Activated CD8-positive, alpha-beta memory T cell treated with anti-CD3 and anti-CD28 coated beads, Interleukin-2, amount 50 U/mL, for 48 hours (primary cell): ENCODE measurements at regions not wholly inside any gene's neighbourhood (a gene's known extent, or its start where the extent isn't known, plus 50 kb on each side); places are given as distances from the start of the nearest gene placed in this dataset.

Source experiments
- DNase-seq: peaks from one replicate; pipeline ENCODE4 v3.0.0-alpha.2; 2020

DNA sequence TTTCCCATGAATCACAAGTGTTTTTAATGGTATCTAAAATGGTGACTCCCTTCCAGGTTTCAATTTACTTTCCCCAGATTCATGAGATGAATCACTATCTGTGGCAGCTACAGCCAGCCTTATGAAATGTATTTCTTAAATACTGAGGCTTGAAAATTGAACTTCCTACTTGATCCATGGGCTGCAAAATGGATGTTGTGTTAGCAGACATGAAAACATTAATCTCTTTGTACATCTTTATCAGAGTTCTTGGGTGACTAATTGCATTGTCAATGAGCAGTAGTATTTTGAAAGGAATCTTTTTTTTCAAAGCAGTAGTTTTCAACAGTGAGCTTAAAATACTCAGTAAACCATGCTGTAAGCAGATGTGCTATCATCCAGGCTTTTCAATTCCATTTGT, 250.8 kb downstream of the SLC6A15 start:
- no peak for DNase-seq

GRCh38 chr12:84660139-84660538, 252.5 kb downstream of the SLC6A15 start:
- no peak for DNase-seq

DNA sequence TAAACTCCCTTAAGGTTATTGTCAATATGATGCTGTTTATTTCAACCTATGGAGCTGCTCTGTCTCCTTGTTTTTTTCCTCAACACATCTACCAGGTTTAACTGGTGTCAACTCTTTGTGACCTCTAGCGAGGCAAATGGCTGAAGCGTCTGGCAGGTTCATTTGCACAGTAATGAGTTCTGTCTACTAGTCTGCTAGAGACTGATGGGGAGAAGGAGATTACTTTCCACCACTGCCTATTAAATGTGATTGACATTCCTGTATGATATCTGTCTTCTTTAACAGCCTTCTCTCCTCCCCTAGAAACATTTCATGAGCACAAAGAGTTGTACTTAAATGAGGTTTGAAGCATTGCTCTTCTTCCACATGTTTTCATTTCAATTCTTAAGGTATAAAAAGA, 253.7 kb downstream of the SLC6A15 start:
- no peak for DNase-seq

DNA sequence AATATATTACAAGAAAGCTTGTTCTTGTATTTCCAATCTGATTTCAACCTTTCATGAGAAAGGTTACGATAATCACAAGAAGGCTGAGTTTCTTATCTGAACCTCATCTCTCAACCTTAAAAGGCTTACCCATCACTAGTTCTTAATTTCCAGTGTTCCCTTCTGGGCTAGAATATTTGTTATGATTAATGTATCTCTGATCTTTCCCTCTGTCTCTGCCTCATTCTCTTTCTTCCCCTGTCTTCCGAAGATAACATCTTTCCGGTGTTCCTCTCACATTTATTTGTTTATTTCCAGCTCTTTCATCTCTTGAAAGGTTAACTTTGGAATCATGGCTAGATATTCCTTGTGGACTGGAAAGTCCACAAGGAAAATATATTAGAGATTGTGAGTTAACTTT, 255.9 kb downstream of the SLC6A15 start:
- no peak for DNase-seq

- no peak for DNase-seq
Observed at GRCh38 chr12:84653482-84653881, 259.1 kb downstream of the SLC6A15 start.

DNA sequence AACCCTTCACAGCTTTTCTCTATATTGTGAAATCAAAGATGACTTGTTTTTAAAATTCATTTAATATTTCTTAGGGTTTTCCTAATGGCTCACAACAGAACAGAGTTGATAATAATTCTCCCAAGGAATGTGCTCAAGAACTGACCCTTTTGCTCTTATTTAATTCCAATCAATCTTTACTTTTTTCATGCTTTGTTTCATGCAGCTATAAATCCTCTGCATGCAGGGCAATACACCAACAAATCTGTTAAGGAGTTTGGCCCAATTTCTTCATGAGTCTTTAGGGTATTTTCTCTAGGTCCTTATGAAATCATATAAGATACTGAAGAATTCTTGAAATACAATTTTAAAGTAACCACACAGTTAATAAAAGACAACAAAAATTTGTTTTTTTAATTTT, 264.2 kb downstream of the SLC6A15 start:
- DNase-seq, result no peak

GRCh38 chr12:84644908-84645307, 267.7 kb downstream of the SLC6A15 start:
- no peak for DNase-seq

DNA sequence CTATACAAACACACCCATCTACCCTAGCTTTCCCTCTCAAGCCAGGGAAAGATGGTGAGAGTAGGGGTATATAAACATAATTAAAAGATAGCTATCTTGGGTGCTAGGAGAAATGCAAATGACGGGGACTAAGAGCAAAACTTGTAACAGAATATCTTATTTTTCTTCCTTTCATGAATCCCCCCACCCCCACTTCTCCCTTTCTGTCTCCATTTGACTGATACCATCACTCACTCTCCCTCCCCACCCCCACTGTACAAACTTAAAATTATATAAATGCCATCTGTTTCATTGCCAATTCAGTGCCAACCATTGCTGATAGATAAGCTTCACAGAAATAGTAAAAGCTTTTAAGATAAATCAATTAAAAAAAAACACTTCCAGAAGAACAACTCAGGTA, 268.6 kb downstream of the SLC6A15 start:
- DNase-seq, result no peak

GRCh38 chr12:84641940-84642545, 270.6 kb downstream of the SLC6A15 start:
- no peak for DNase-seq

GRCh38 chr12:84638811-84639368, 273.7 kb downstream of the SLC6A15 start:
- DNase-seq, result no peak

- DNase-seq, result no peak
Observed at GRCh38 chr12:84637926-84638325, 274.7 kb downstream of the SLC6A15 start.

DNA sequence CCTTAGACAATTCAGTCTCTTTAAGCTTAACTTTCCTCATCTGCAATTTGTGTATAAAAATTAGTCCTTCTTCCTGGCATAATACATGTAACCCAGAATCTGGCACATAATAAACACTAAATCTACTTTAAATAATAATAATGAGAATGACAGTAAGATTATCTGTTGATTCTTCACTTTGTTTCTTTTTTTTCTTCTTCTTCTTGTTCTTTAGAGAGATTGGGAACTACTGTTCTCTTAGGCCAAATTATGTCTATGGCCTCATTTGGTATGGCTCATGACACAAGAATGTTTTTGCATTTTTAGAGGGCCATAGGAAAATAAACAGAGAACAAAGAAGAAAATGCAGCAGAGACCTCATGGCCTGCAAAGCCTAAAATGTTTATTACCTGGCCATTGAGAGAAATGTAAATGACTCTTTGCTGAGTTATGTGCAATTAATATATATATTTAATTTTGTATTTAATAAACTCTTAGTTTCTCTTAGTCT, 275.8 kb downstream of the SLC6A15 start:
- no peak for DNase-seq

- no peak for DNase-seq
Observed at GRCh38 chr12:84634526-84634925, 278.1 kb downstream of the SLC6A15 start.

GRCh38 chr12:84632556-84632955, 280.0 kb downstream of the SLC6A15 start:
- DNase-seq, result no peak

- no peak for DNase-seq
Observed at GRCh38 chr12:84631020-84631419, 281.6 kb downstream of the SLC6A15 start.

- DNase-seq, result no peak
Observed at GRCh38 chr12:84627593-84627992, 285.0 kb downstream of the SLC6A15 start.

GRCh38 chr12:84624601-84625000, 288.0 kb downstream of the SLC6A15 start:
- DNase-seq, result no peak

GRCh38 chr12:84619053-84619571, 293.5 kb downstream of the SLC6A15 start:
- no peak for DNase-seq

DNA sequence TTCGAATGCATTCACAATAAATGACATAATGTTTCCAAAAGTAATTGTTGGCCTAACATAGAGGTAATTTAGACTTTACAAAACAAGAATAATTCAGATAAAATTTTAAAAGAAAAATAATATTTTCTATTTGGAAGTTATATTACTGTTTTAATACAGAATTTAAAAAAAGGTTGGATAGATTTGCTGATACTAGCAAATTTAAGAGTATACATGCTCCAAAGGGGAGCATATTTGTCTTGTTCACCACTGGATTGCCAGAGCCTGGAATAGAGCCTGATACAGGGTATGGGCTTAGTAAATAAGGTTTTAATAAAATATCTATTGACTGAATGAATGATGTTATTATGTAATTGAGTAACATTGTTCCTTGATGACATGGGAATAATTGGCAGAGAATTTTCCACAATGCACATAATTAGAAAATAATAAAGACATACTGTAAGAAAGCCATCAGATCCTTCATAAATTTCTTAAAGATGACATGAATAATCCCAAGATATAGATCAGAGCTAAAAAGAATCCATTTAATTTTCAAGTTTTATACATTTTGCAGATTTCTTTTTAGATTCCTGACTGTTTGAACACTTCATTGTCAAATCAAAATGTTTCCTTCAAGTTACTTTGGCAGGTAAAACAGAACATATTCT, 305.3 kb downstream of the SLC6A15 start:
- no peak for DNase-seq

- no peak for DNase-seq
Observed at GRCh38 chr12:84605983-84606382, 306.6 kb downstream of the SLC6A15 start.

DNA sequence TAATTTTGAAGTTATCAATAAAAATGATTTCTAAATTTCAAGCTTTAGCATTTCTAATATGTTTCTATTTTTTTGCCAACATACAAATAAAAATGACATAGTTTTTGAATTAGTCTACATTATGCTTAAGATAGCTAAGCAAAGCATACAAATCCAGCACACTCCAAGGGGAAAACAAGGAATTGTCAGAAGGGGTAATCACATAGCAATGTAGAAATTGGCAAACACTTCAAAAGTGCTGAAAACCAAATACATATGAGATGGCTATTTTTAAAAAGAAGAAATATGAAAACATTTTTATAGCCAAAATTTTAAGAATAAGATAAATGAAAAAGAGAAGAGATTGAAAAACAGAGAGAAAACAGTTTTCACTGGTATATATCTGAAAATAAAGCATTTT, 308.0 kb downstream of the SLC6A15 start:
- DNase-seq, result no peak

DNA sequence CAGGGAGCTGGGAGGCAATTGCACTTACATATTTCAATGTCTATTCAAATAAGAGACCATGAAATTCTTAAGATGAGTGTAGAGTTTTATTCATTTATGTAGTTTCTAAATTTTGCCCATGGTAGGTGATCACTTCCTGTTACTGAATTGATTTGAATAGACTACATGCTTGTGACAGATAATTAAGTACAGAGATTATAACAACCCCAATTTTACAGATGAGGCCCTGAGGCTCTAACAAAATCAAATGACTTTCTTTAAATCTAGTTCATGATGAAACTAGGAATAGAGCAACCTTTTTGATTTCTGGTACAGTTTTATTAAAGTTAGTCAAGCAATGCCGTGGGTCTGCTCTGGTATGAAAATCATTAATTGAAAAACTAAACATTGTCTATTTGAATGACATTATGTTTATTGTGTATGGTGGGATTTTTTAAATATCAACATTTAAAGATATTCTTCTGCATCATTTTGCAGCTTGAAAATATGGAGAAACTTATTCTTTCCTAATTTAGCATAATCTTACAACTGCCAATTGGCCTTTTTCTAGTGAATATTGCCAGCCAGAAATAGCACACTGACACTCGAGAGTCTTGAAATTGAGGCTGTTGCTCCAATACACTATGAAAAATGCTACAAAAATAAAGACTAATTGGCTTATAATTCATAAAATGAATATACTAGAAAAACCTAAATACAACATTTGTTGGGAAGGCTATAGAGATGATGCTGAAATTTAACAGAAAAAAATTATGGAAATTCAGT, 308.9 kb downstream of the SLC6A15 start:
- no peak for DNase-seq

DNA sequence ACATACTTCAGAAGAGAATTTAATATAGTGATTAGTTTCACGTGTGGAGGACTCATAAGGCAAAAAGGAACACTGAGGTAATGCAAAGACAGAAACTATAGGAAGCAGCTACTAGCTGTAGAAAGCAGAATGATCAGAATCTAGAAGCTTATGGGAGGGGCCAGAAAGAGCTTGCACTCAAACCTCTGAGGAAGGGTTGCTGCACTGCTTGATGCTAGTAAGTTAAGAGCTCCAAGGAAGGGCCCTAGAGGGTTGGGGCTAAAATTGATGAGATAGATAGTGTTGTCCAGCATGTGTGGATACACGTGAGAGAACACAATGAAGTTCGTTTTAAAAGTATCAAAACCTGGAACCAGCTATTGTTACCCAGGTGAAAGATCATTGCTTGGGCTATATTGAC, 311.1 kb downstream of the SLC6A15 start:
- DNase-seq, result no peak

GRCh38 chr12:84599539-84599938, 313.1 kb downstream of the SLC6A15 start:
- no peak for DNase-seq
